IMR-90 (cell line): ENCODE measurements at regions not wholly inside any gene's neighbourhood (a gene's known extent, or its start where the extent isn't known, plus 50 kb on each side); places are given as distances from the start of the nearest gene placed in this dataset.

Experiments used
- ATAC-seq: fragments of 200-7000 bp; cut with Tn5 transposase; 2 replicates; pipeline ENCODE4 v1.9.1; 2020; ENCODE audit warnings: low read depth, mild to moderate bottlenecking, moderate library complexity
- BruUV-seq: library from RNA; stranded (reverse); fragments of 400-500 nt; replicated peaks from 2 replicates; lab custom pipeline; 2021; lab: Mats Ljungman, UMichigan
- CTCF ChIA-PET: fragments of 300-600 bp; formaldehyde crosslinking; extraction: SDS; loops from one replicate; lab custom pipeline; 2021; ENCODE audit warnings: antibody characterized with exemption; lab: Yijun Ruan, JAX
- POLR2A ChIA-PET: fragments of 300-600 bp; sonication (Branson Sonifier 250); formaldehyde crosslinking; loops from one replicate; lab custom pipeline; 2022; ENCODE audit warnings: antibody characterized with exemption; ENCODE audit not compliant: unreplicated experiment; lab: Charles Lee
- DNase-seq: peaks from one replicate; pipeline ENCODE4 v3.0.0; 2013
- H2AFZ ChIP-seq: replicated peaks from 2 replicates; pipeline ENCODE3; 2013; ENCODE audit warnings: low read length, mild to moderate bottlenecking; ENCODE audit not compliant: poor library complexity
- H2AK5ac ChIP-seq: 2 replicates; pipeline ENCODE4 v1.6.1; 2013; ENCODE audit warnings: low read depth, low read length, inconsistent platforms
- H2AK9ac ChIP-seq: replicated peaks from 2 replicates; pipeline ENCODE3; 2013; ENCODE audit warnings: mild to moderate bottlenecking, low read depth, low read length, moderate library complexity; ENCODE audit not compliant: poor library complexity
- H2BK120ac ChIP-seq: 2 replicates; pipeline ENCODE4 v1.6.1; 2013; ENCODE audit warnings: low read depth, low read length, inconsistent platforms
- H2BK15ac ChIP-seq: 3 replicates; pipeline ENCODE4 v1.6.1; 2013; ENCODE audit warnings: low read depth, low read length, inconsistent platforms
- H2BK20ac ChIP-seq: 2 replicates; pipeline ENCODE4 v1.6.1; 2013; ENCODE audit warnings: low read depth, mild to moderate bottlenecking, inconsistent platforms, low read length, moderate library complexity
- H2BK5ac ChIP-seq: 2 replicates; pipeline ENCODE4 v1.6.1; 2013; ENCODE audit warnings: mild to moderate bottlenecking, low read depth, low read length, inconsistent platforms; ENCODE audit not compliant: poor library complexity, severe bottlenecking
- H3K14ac ChIP-seq: replicated peaks from 2 replicates; pipeline ENCODE4 v1.6.1; 2013; ENCODE audit warnings: low read depth, low read length, inconsistent platforms
- H3K18ac ChIP-seq: 2 replicates; pipeline ENCODE4 v1.6.1; 2013; ENCODE audit warnings: low read depth, low read length, control low read depth
- H3K23ac ChIP-seq: 2 replicates; pipeline ENCODE4 v1.6.1; 2013; ENCODE audit warnings: low read depth, low read length, inconsistent platforms
- H3K27ac ChIP-seq: 2 replicates; pipeline ENCODE4 v1.5.1; 2013; ENCODE audit warnings: mild to moderate bottlenecking, control low read depth, low read length; ENCODE audit not compliant: insufficient read depth
- H3K27me3 ChIP-seq: 2 replicates; pipeline ENCODE4 v1.6.1; 2013; ENCODE audit warnings: low read length; ENCODE audit not compliant: control insufficient read depth, insufficient read depth
- H3K36me3 ChIP-seq: 2 replicates; pipeline ENCODE4 v1.6.1; 2013; ENCODE audit warnings: low read length, mixed read lengths; ENCODE audit not compliant: control insufficient read depth, insufficient read depth
- H3K4ac ChIP-seq: 2 replicates; pipeline ENCODE4 v1.6.1; 2013; ENCODE audit warnings: low read depth, low read length, inconsistent platforms
- H3K4me1 ChIP-seq: 2 replicates; pipeline ENCODE4 v1.6.1; 2013; ENCODE audit warnings: low read length, mixed read lengths; ENCODE audit not compliant: control insufficient read depth, insufficient read depth
- H3K4me2 ChIP-seq: 2 replicates; pipeline ENCODE4 v1.6.1; 2013; ENCODE audit warnings: low read depth, mild to moderate bottlenecking, control low read depth, low read length, moderate library complexity
- H3K4me3 ChIP-seq: 2 replicates; pipeline ENCODE4 v1.5.1; 2013; ENCODE audit warnings: low read depth, mild to moderate bottlenecking, control low read depth, low read length, moderate library complexity; ENCODE audit not compliant: insufficient read depth
- H3K56ac ChIP-seq: 2 replicates; pipeline ENCODE4 v1.6.1; 2013; ENCODE audit warnings: low read length, inconsistent platforms; ENCODE audit not compliant: insufficient read depth; ENCODE audit errors: extremely low read depth
- H3K79me1 ChIP-seq, 2 experiments: 2 replicates each; pipeline ENCODE4 v1.6.1; 2013; ENCODE audit warnings: low read length in 2 of 2, inconsistent platforms in 1 of 2, low read depth in 1 of 2
- H3K9ac ChIP-seq: 2 replicates; pipeline ENCODE4 v1.6.1; 2013; ENCODE audit warnings: low read depth, low read length, control low read depth
- H3K9me1 ChIP-seq: 2 replicates; pipeline ENCODE4 v1.6.1; 2013; ENCODE audit warnings: low read length, inconsistent platforms; ENCODE audit not compliant: insufficient read depth
- H3K9me3 ChIP-seq: 2 replicates; pipeline ENCODE4 v1.6.1; 2013; ENCODE audit warnings: low read length; ENCODE audit not compliant: control insufficient read depth, insufficient read depth
- H4K20me1 ChIP-seq: 2 replicates; pipeline ENCODE4 v1.6.1; 2013; ENCODE audit warnings: low read length, inconsistent platforms; ENCODE audit not compliant: insufficient read depth
- H4K5ac ChIP-seq: 2 replicates; pipeline ENCODE4 v1.6.1; 2013; ENCODE audit warnings: mild to moderate bottlenecking, low read depth, low read length, control low read depth
- H4K8ac ChIP-seq, 2 experiments: 2 replicates each; pipeline ENCODE4 v1.6.1; 2013; ENCODE audit warnings: low read depth in 2 of 2, low read length in 2 of 2, control low read depth in 1 of 2, inconsistent platforms in 1 of 2
- H4K91ac ChIP-seq: 2 replicates; pipeline ENCODE4 v1.6.1; 2013; ENCODE audit warnings: low read depth, low read length, inconsistent platforms; ENCODE audit not compliant: insufficient read depth
- CEBPB ChIP-seq: IDR thresholded peaks from 2 replicates; pipeline ENCODE4 v1.6.1; 2012; ENCODE audit warnings: low read depth, low read length, improper control_type of control experiment
- CHD1 ChIP-seq: IDR thresholded peaks from 2 replicates; pipeline ENCODE4 v1.6.1; 2012; ENCODE audit warnings: low read depth, low read length, improper control_type of control experiment
- FOS ChIP-seq: fragments of 150-350 bp; IDR thresholded peaks from 2 replicates; pipeline ENCODE4 v1.6.1; 2016; ENCODE audit warnings: low read depth, low read length
- MAFK ChIP-seq: IDR thresholded peaks from 2 replicates; pipeline ENCODE4 v1.6.1; 2012; ENCODE audit warnings: low read depth, low read length, improper control_type of control experiment
- MAZ ChIP-seq: IDR thresholded peaks from 2 replicates; pipeline ENCODE4 v1.6.1; 2012; ENCODE audit warnings: low read depth, mild to moderate bottlenecking, low read length, improper control_type of control experiment, moderate library complexity, borderline replicate concordance
- MXI1 ChIP-seq: IDR thresholded peaks from 2 replicates; pipeline ENCODE4 v1.6.1; 2012; ENCODE audit warnings: low read depth, mild to moderate bottlenecking, low read length, moderate library complexity, borderline replicate concordance
- NFE2L2 ChIP-seq: fragments of 150-350 bp; IDR thresholded peaks from 2 replicates; pipeline ENCODE4 v1.6.1; 2016; ENCODE audit warnings: low read depth, mild to moderate bottlenecking, low read length
- POLR2A ChIP-seq: IDR thresholded peaks from 2 replicates; pipeline ENCODE4 v1.6.1; 2012; ENCODE audit warnings: mild to moderate bottlenecking, low read depth, low read length
- RAD21 ChIP-seq: IDR thresholded peaks from 2 replicates; pipeline ENCODE4 v1.6.1; 2012; ENCODE audit warnings: low read length, improper control_type of control experiment
- RCOR1 ChIP-seq: IDR thresholded peaks from 2 replicates; pipeline ENCODE4 v1.6.1; 2012; ENCODE audit warnings: mild to moderate bottlenecking, low read length, improper control_type of control experiment; ENCODE audit not compliant: insufficient replicate concordance
- RFX5 ChIP-seq: IDR thresholded peaks from 2 replicates; pipeline ENCODE4 v1.8.0; 2012; ENCODE audit warnings: low read depth, mild to moderate bottlenecking, low read length, moderate library complexity
- SMC3 ChIP-seq: fragments of 150-350 bp; IDR thresholded peaks from 2 replicates; pipeline ENCODE4 v1.6.1; 2016; ENCODE audit warnings: low read depth, mild to moderate bottlenecking, antibody characterized with exemption, low read length, moderate library complexity
- WGBS, 2 experiments: methylation state at CpG; one replicate each; pipeline versions ENCODE4 v1.1.5 to v1.1.7; 2013; ENCODE audit warnings: missing lambda C conversion rate in 2 of 2; ENCODE audit not compliant: insufficient read length in 1 of 2; ENCODE audit errors: extremely low coverage in 2 of 2; 5-methylcytosine and 5-hydroxymethylcytosine counted together
- dilution Hi-C: fragments of 300-500 bp; cut with HindIII; formaldehyde crosslinking; loops from one replicate; pipeline ENCODE4 v1.14.3; 2018; ENCODE audit warnings: low sequenced_read_pairs; ENCODE audit not compliant: unreplicated experiment
- in situ Hi-C: fragments of 300-500 bp; cut with MboI; formaldehyde crosslinking; loops from 3 replicates; pipeline ENCODE4 v1.14.3; 2019; ENCODE audit warnings: low sequenced_read_pairs, inconsistent platforms, mixed read lengths
- intact Hi-C: fragments of 100-400 bp; cut with micrococcal nuclease; formaldehyde crosslinking; loops from 2 replicates; pipeline ENCODE4 v1.10.0; 2022
- TF ChIP-seq, protein P1 (sequence below): conservative IDR thresholded peaks from 2 replicates; pipeline ENCODE4 v1.5.1; 2012; ENCODE audit warnings: mild to moderate bottlenecking, low read depth, low read length, improper control_type of control experiment

DNA sequence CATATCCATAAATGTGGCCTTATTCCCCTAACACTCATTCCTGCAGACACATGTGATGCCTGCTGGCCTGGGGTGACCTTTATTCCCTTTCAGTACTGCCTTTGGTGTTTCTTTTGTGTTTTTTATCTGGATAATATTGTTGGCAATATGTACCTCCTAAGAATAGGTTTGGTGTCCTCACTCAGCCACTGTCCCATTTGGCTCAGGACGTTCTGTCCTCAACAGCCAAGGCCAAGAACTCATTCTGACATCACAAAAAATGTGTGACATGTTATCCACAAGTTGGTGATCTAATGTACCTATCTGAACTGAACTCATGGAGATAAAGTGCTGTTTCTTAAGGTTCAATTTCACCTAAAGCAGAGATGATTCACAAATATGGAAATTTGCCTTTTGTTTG lies 142.9 kb upstream of the GRAMD2B start:
- Histone ChIP-seq H2AFZ (no peak overlapping the region), H3K4ac (no peak overlapping the region), H3K56ac (no peak overlapping the region), H3K4me1 (no peaks in the 10 kb centered on the region), H3K27ac (no peak overlapping the region), H3K36me3 (no peaks in the 10 kb centered on the region), H3K9me3 (no peaks in the 10 kb centered on the region), H3K14ac (no peak overlapping the region), H2BK15ac (no peak overlapping the region), H2BK5ac (no peak overlapping the region), H3K4me3 (no peak overlapping the region), H3K9me1 (no peaks in the 10 kb centered on the region), H2AK9ac (no peak overlapping the region), H3K4me2 (no peak overlapping the region), H3K9ac (no peak overlapping the region), H3K79me1 (no peaks in the 10 kb centered on the region), H2AK5ac (no peak overlapping the region), H2BK20ac (no peak overlapping the region), H3K27me3 (no peaks in the 10 kb centered on the region), H4K8ac (no peak overlapping the region), H4K5ac (no peak overlapping the region), H4K20me1 (no peaks in the 10 kb centered on the region), H2BK120ac (no peak overlapping the region), H4K91ac (no peak overlapping the region), H3K18ac (no peak overlapping the region), H3K23ac (no peak overlapping the region)
- WGBS, 2 experiments = no CpG with 5 or more reads among the region's 1 CpG
- dilution Hi-C loops (no loop called here), intact Hi-C loops (no loop called here), in situ Hi-C loops (no loop called here)
- DNase-seq (no peak), ATAC-seq (no peak)
- CTCF ChIA-PET = no interaction called here
- POLR2A ChIA-PET = no interaction called here
- no TSS peak for BruUV-seq
- no peak for TF ChIP-seq NFE2L2
- no peak for TF ChIP-seq RAD21
- TF ChIP-seq, protein P1, sequence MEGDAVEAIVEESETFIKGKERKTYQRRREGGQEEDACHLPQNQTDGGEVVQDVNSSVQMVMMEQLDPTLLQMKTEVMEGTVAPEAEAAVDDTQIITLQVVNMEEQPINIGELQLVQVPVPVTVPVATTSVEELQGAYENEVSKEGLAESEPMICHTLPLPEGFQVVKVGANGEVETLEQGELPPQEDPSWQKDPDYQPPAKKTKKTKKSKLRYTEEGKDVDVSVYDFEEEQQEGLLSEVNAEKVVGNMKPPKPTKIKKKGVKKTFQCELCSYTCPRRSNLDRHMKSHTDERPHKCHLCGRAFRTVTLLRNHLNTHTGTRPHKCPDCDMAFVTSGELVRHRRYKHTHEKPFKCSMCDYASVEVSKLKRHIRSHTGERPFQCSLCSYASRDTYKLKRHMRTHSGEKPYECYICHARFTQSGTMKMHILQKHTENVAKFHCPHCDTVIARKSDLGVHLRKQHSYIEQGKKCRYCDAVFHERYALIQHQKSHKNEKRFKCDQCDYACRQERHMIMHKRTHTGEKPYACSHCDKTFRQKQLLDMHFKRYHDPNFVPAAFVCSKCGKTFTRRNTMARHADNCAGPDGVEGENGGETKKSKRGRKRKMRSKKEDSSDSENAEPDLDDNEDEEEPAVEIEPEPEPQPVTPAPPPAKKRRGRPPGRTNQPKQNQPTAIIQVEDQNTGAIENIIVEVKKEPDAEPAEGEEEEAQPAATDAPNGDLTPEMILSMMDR = no peak
- no peak for TF ChIP-seq RCOR1
- TF ChIP-seq MXI1 = no peak
- no peak for TF ChIP-seq MAZ
- TF ChIP-seq POLR2A = no peak
- TF ChIP-seq RFX5 = no peak
- TF ChIP-seq CEBPB = no peak
- TF ChIP-seq CHD1 = no peak
- no peak for TF ChIP-seq FOS
- TF ChIP-seq SMC3 = no peak
- no peak for TF ChIP-seq MAFK
